HEK293 (cell line): ENCODE measurements at regions not wholly inside any gene's neighbourhood (a gene's known extent, or its start where the extent isn't known, plus 50 kb on each side); places are given as distances from the start of the nearest gene placed in this dataset.
"Not testable (repeated sequence)": the region's sequence is repeated elsewhere in the genome, so short reads cannot be mapped to it uniquely, and the experiment has no call there.

ENCODE experiments used
- CTCF ChIA-PET: fragments of 350-600 bp; formaldehyde crosslinking; extraction: SDS; loops from one replicate; lab custom pipeline; 2021; ENCODE audit warnings: antibody characterized with exemption; lab: Yijun Ruan, JAX
- POLR2A ChIA-PET: fragments of 300-600 bp; formaldehyde crosslinking; extraction: SDS; loops from one replicate; lab custom pipeline; 2020; ENCODE audit warnings: antibody characterized with exemption, inconsistent platforms; lab: Yijun Ruan, JAX
- H3K27ac ChIP-seq: fragments of 200-500 bp; sonication (Bioruptor generic); 2 replicates; pipeline ENCODE4 v1.5.1; 2014; ENCODE audit warnings: low read depth, low read length, control low read depth, inconsistent platforms; ENCODE audit errors: extremely low read depth
- H3K36me3 ChIP-seq, 2 experiments: fragments of 200-500 bp in 1 of 2; sonication (Bioruptor generic) in 1 of 2; 1 replicate in 1 of 2; 2 replicates in 1 of 2; pipeline ENCODE4 v1.5.1; 2014 to 2017; ENCODE audit warnings: inconsistent platforms in 2 of 2, low read length in 2 of 2; ENCODE audit not compliant: control insufficient read depth in 2 of 2, insufficient read depth in 1 of 2
- H3K4me1 ChIP-seq: fragments of 200-500 bp; sonication (Bioruptor generic); 2 replicates; pipeline ENCODE4 v1.5.1; 2014; ENCODE audit warnings: mild to moderate bottlenecking, low read length, inconsistent platforms; ENCODE audit not compliant: control insufficient read depth, insufficient read depth
- H3K4me3 ChIP-seq: 2 replicates; pipeline ENCODE4 v1.5.1; 2011; ENCODE audit warnings: low read depth, mild to moderate bottlenecking, control low read depth, low read length, moderate library complexity
- H3K9me3 ChIP-seq: fragments of 200-500 bp; sonication (Bioruptor generic); 2 replicates; pipeline ENCODE4 v1.5.1; 2014; ENCODE audit warnings: low read depth, low read length, inconsistent platforms; ENCODE audit not compliant: control insufficient read depth, insufficient read depth
- EGR2 ChIP-seq: fragments of 450-650 bp; formaldehyde crosslinking; IDR thresholded peaks from 2 replicates; pipeline ENCODE4 v1.5.1; 2016; ENCODE audit warnings: low read depth, missing biosample characterization, missing genetic modification characterization
- GLIS1 ChIP-seq: fragments of 450-650 bp; formaldehyde crosslinking; IDR thresholded peaks from 2 replicates; pipeline ENCODE4 v1.5.1; 2016; ENCODE audit warnings: missing biosample characterization, missing genetic modification characterization
- HIC1 ChIP-seq: fragments of 450-650 bp; formaldehyde crosslinking; IDR thresholded peaks from 2 replicates; pipeline ENCODE4 v1.5.1; 2016; ENCODE audit warnings: missing biosample characterization, missing genetic modification characterization
- MEIS1 ChIP-seq: sonication (generic); formaldehyde crosslinking; IDR thresholded peaks from 2 replicates; pipeline ENCODE4 v1.8.1; 2022; ENCODE audit warnings: missing genetic modification reagents, mild to moderate bottlenecking, borderline replicate concordance
- MZF1 ChIP-seq: fragments of 450-650 bp; formaldehyde crosslinking; IDR thresholded peaks from 2 replicates; pipeline ENCODE4 v1.5.1; 2017; ENCODE audit warnings: missing biosample characterization, missing genetic modification characterization, borderline replicate concordance
- OVOL3 ChIP-seq: fragments of 450-650 bp; formaldehyde crosslinking; IDR thresholded peaks from 2 replicates; pipeline ENCODE4 v1.5.1; 2016; ENCODE audit warnings: missing biosample characterization, missing genetic modification characterization
- PBX3 ChIP-seq: sonication (generic); formaldehyde crosslinking; IDR thresholded peaks from 2 replicates; pipeline ENCODE4 v1.8.1; 2022; ENCODE audit warnings: mild to moderate bottlenecking, moderate library complexity, missing genetic modification reagents
- SCRT1 ChIP-seq: fragments of 450-650 bp; formaldehyde crosslinking; IDR thresholded peaks from 2 replicates; pipeline ENCODE4 v1.5.1; 2016; ENCODE audit warnings: missing biosample characterization, missing genetic modification characterization, borderline replicate concordance
- SCRT2 ChIP-seq: fragments of 450-650 bp; formaldehyde crosslinking; IDR thresholded peaks from 2 replicates; pipeline ENCODE4 v1.5.1; 2016; ENCODE audit warnings: missing biosample characterization, missing genetic modification characterization
- YY1 ChIP-seq: fragments of 450-650 bp; formaldehyde crosslinking; IDR thresholded peaks from 2 replicates; pipeline ENCODE4 v1.5.1; 2018; ENCODE audit warnings: missing biosample characterization, missing genetic modification characterization
- ZBTB17 ChIP-seq: fragments of 450-650 bp; formaldehyde crosslinking; IDR thresholded peaks from 2 replicates; pipeline ENCODE4 v1.5.1; 2016; ENCODE audit warnings: missing biosample characterization, missing genetic modification characterization
- ZIC2 ChIP-seq: fragments of 450-650 bp; formaldehyde crosslinking; IDR thresholded peaks from 2 replicates; pipeline ENCODE4 v1.5.1; 2016; ENCODE audit warnings: missing biosample characterization, missing genetic modification characterization
- ZNF10 ChIP-seq: fragments of 450-650 bp; formaldehyde crosslinking; IDR thresholded peaks from 2 replicates; pipeline ENCODE4 v1.5.1; 2017; ENCODE audit warnings: missing biosample characterization, missing genetic modification characterization
- ZNF19 ChIP-seq: fragments of 450-650 bp; formaldehyde crosslinking; IDR thresholded peaks from 2 replicates; pipeline ENCODE4; 2016; ENCODE audit warnings: missing biosample characterization, missing genetic modification characterization, low read depth
- ZNF239 ChIP-seq: fragments of 450-650 bp; formaldehyde crosslinking; IDR thresholded peaks from 2 replicates; pipeline ENCODE4 v1.5.1; 2016; ENCODE audit warnings: missing biosample characterization, missing genetic modification characterization
- ZNF266 ChIP-seq: fragments of 450-650 bp; formaldehyde crosslinking; IDR thresholded peaks from 2 replicates; pipeline ENCODE4 v1.5.1; 2016; ENCODE audit warnings: missing biosample characterization, missing genetic modification characterization, low read depth
- ZNF302 ChIP-seq: fragments of 450-650 bp; formaldehyde crosslinking; IDR thresholded peaks from 2 replicates; pipeline ENCODE4 v1.5.1; 2016; ENCODE audit warnings: missing biosample characterization, missing genetic modification characterization, low read depth
- ZNF350 ChIP-seq: fragments of 450-650 bp; formaldehyde crosslinking; IDR thresholded peaks from 2 replicates; pipeline ENCODE4 v1.5.0; 2017; ENCODE audit warnings: missing biosample characterization, mild to moderate bottlenecking, missing genetic modification characterization
- ZNF433 ChIP-seq: fragments of 450-650 bp; formaldehyde crosslinking; IDR thresholded peaks from 2 replicates; pipeline ENCODE4 v1.5.1; 2016; ENCODE audit warnings: missing biosample characterization, missing genetic modification characterization, low read depth
- ZNF473 ChIP-seq: fragments of 450-650 bp; formaldehyde crosslinking; IDR thresholded peaks from 2 replicates; pipeline ENCODE4 v1.5.1; 2017; ENCODE audit warnings: missing biosample characterization, missing genetic modification characterization
- ZNF664 ChIP-seq: fragments of 450-650 bp; formaldehyde crosslinking; IDR thresholded peaks from 2 replicates; pipeline ENCODE4 v1.5.1; 2016; ENCODE audit warnings: missing biosample characterization, missing genetic modification characterization
- ZNF677 ChIP-seq: fragments of 450-650 bp; IDR thresholded peaks from 2 replicates; pipeline ENCODE4 v1.5.0; 2018; ENCODE audit warnings: missing biosample characterization, mild to moderate bottlenecking, missing genetic modification characterization, moderate library complexity
- ZNF704 ChIP-seq: fragments of 450-650 bp; formaldehyde crosslinking; IDR thresholded peaks from 2 replicates; pipeline ENCODE4 v1.5.1; 2016; ENCODE audit warnings: missing biosample characterization, missing genetic modification characterization
- ZNF843 ChIP-seq: fragments of 450-650 bp; formaldehyde crosslinking; IDR thresholded peaks from 2 replicates; pipeline ENCODE4 v1.5.1; 2016; ENCODE audit warnings: missing biosample characterization, missing genetic modification characterization
- ZXDB ChIP-seq: fragments of 450-650 bp; formaldehyde crosslinking; IDR thresholded peaks from 2 replicates; pipeline ENCODE4 v1.5.1; 2016; ENCODE audit warnings: missing biosample characterization, missing genetic modification characterization

- TF ChIP-seq ZNF664 (tag by site-specific recombination) (no peak), ZNF843 (peak; percentile 83)
These were observed 143.5 kb upstream of the RAG2 start (continued) for GRCh38 chr11:36741515-36741914.

- Histone ChIP-seq H3K4me1 (no peaks in the 10 kb centered on the region), H3K27ac (no peak overlapping the region), H3K4me3 (no peak overlapping the region), H3K36me3 (no peaks in the 10 kb centered on the region), H3K9me3 (no peaks in the 10 kb centered on the region)
- no peak for TF ChIP-seq ZNF10 (tag by site-specific recombination)
- TF ChIP-seq ZNF239 (tag by site-specific recombination) = no peak
- TF ChIP-seq ZBTB17 = no peak
- TF ChIP-seq PBX3 (CRISPR knock-in tag) = no peak
- TF ChIP-seq HIC1 (tag by site-specific recombination) = no peak
- no peak for TF ChIP-seq YY1
- TF ChIP-seq SCRT2 (tag by site-specific recombination) = no peak
- TF ChIP-seq MZF1 (tag by site-specific recombination) = no peak
- CTCF ChIA-PET = interaction anchor here (0.7 to 10.8 kb wide), 8 partner anchors 8 to 174 kb away, joined by 3 to 144 read pairs (median 5); no protein-coding TSS in a partner anchor
- POLR2A ChIA-PET = no interaction called here
These were observed 140.3 kb upstream of the RAG2 start for GRCh38 chr11:36738292-36738861.

GRCh38 chr11:36736103-36736502 is 138.1 kb upstream of the RAG2 start:
- Histone ChIP-seq H3K4me3 (no peak overlapping the region), H3K27ac (no peak overlapping the region), H3K9me3 (no peaks in the 10 kb centered on the region), H3K4me1 (no peaks in the 10 kb centered on the region), H3K36me3 (no peaks in the 10 kb centered on the region)
- POLR2A ChIA-PET = no interaction called here
- TF ChIP-seq ZIC2 (no peak), ZNF266 (no peak), ZNF677 (peak; percentile 95), ZNF433 (no peak)
- CTCF ChIA-PET = interaction anchor here (0.7 to 10.8 kb wide), 5 partner anchors 11 to 172 kb away, joined by 3 to 144 read pairs (median 6); no protein-coding TSS in a partner anchor

GRCh38 chr11:36733721-36734120 is 135.7 kb upstream of the RAG2 start:
- H3K4me3 ChIP-seq, H3K4me1 ChIP-seq, H3K9me3 ChIP-seq, H3K36me3 ChIP-seq, POLR2A ChIA-PET, H3K27ac ChIP-seq: not testable (repeated sequence)
- CTCF ChIA-PET = interaction anchor here (10.8 kb wide), 1 partner anchor 13 kb away, joined by 144 read pairs; no protein-coding TSS in a partner anchor

- Histone ChIP-seq H3K4me1 (no peaks in the 10 kb centered on the region), H3K9me3 (no peaks in the 10 kb centered on the region), H3K36me3 (no peaks in the 10 kb centered on the region), H3K4me3 (no peak overlapping the region), H3K27ac (no peak overlapping the region)
- CTCF ChIA-PET = interaction anchor here (0.9 to 10.8 kb wide), 3 partner anchors 16 to 30 kb away, joined by 3 to 144 read pairs (median 3); no protein-coding TSS in a partner anchor
- POLR2A ChIA-PET = no interaction called here
- TF ChIP-seq YY1 (no peak), SCRT1 (tag by site-specific recombination) (no peak), OVOL3 (tag by site-specific recombination) (no peak), ZNF19 (tag by site-specific recombination) (no peak), ZXDB (no peak), ZNF704 (tag by site-specific recombination) (no peak), ZNF473 (no peak), GLIS1 (no peak), ZNF350 (tag by site-specific recombination) (no peak), MEIS1 (no peak), ZNF302 (no peak), EGR2 (tag by site-specific recombination) (no peak)
These were observed 132.7 kb upstream of the RAG2 start for GRCh38 chr11:36730761-36731160.
